ENCODE measurements at regions not wholly inside any gene's neighbourhood (a gene's known extent, or its start where the extent isn't known, plus 50 kb on each side); places are given as distances from the start of the nearest gene placed in this dataset.
"Not testable (repeated sequence)": the region's sequence is repeated elsewhere in the genome, so short reads cannot be mapped to it uniquely, and the experiment has no call there.

- H3K4me2 ChIP-seq, result no peak overlapping the region
- no peaks in the 10 kb centered on the region for H3K36me3 ChIP-seq
- H3K4me1 ChIP-seq, result no peaks in the 10 kb centered on the region
- no peak overlapping the region for H3K4me3 ChIP-seq
- no peak overlapping the region for H3K9ac ChIP-seq
- H3K27me3 ChIP-seq, result no peaks in the 10 kb centered on the region
- H3K9me3 ChIP-seq, result no peaks in the 10 kb centered on the region
- H3K27ac ChIP-seq, result no peak overlapping the region
- TF ChIP-seq Cebpa-rat (IDR thresholded peaks at IDR 0.05), result no peak
- no peaks in the 10 kb centered on the region for H4K20me1 ChIP-seq
These were observed 672.7 kb downstream of the CD109 start for GRCh38 chr6:74368746-74369145.

GRCh38 chr6:74366634-74367033, 670.6 kb downstream of the CD109 start:
- no peaks in the 10 kb centered on the region for H4K20me1 ChIP-seq
- H3K9me3 ChIP-seq, result no peaks in the 10 kb centered on the region
- H3K9ac ChIP-seq, result no peak overlapping the region
- no peak overlapping the region for H3K4me3 ChIP-seq
- no peaks in the 10 kb centered on the region for H3K36me3 ChIP-seq
- no peaks in the 10 kb centered on the region for H3K4me1 ChIP-seq
- H3K4me2 ChIP-seq, result no peak overlapping the region
- no peak for TF ChIP-seq Cebpa-rat (IDR thresholded peaks at IDR 0.05)
- no peaks in the 10 kb centered on the region for H3K27me3 ChIP-seq
- no peak overlapping the region for H3K27ac ChIP-seq

GRCh38 chr6:74362391-74362790, 666.4 kb downstream of the CD109 start:
- Histone ChIP-seq H4K20me1 (no peaks in the 10 kb centered on the region), H3K27ac (no peak overlapping the region), H3K36me3 (no peaks in the 10 kb centered on the region), H3K4me2 (no peak overlapping the region), H3K4me3 (no peak overlapping the region), H3K9ac (no peak overlapping the region), H3K9me3 (no peaks in the 10 kb centered on the region), H3K27me3 (no peaks in the 10 kb centered on the region), H3K4me1 (no peaks in the 10 kb centered on the region)
- TF ChIP-seq Cebpa-rat (IDR thresholded peaks at IDR 0.05), result no peak

- H3K27me3 ChIP-seq, result no peaks in the 10 kb centered on the region
These were observed 661.3 kb downstream of the CD109 start for GRCh38 chr6:74357321-74357720.

GRCh38 chr6:74356391-74356790, 660.4 kb downstream of the CD109 start:
- Histone ChIP-seq H3K9ac (no peak overlapping the region), H3K27ac (no peak overlapping the region), H3K9me3 (no peaks in the 10 kb centered on the region), H4K20me1 (no peaks in the 10 kb centered on the region), H3K4me2 (no peak overlapping the region), H3K4me1 (no peaks in the 10 kb centered on the region), H3K4me3 (no peak overlapping the region), H3K36me3 (no peaks in the 10 kb centered on the region), H3K27me3 (no peaks in the 10 kb centered on the region)
- no peak for TF ChIP-seq Cebpa-rat (IDR thresholded peaks at IDR 0.05)

More at GRCh38 chr6:74357321-74357720, 661.3 kb downstream of the CD109 start:
- Histone ChIP-seq H3K9me3 (no peaks in the 10 kb centered on the region), H3K4me3 (no peak overlapping the region), H3K9ac (no peak overlapping the region), H4K20me1 (no peaks in the 10 kb centered on the region), H3K27ac (no peak overlapping the region), H3K36me3 (no peaks in the 10 kb centered on the region), H3K4me2 (no peak overlapping the region), H3K4me1 (no peaks in the 10 kb centered on the region)
- no peak for TF ChIP-seq Cebpa-rat (IDR thresholded peaks at IDR 0.05)

- H3K9ac ChIP-seq, result no peak overlapping the region
- TF ChIP-seq Cebpa-rat (IDR thresholded peaks at IDR 0.05), result no peak
- no peaks in the 10 kb centered on the region for H3K9me3 ChIP-seq
- H3K27me3 ChIP-seq, result no peaks in the 10 kb centered on the region
- H3K4me1 ChIP-seq, result peaks cover 5% of the 10 kb centered on the region; the same call in 1 of the 2 replicates
- H3K4me2 ChIP-seq, result no peak overlapping the region
- no peaks in the 10 kb centered on the region for H4K20me1 ChIP-seq
- no peak overlapping the region for H3K4me3 ChIP-seq
- H3K36me3 ChIP-seq, result no peaks in the 10 kb centered on the region
- H3K27ac ChIP-seq, result no peak overlapping the region
These were observed 651.0 kb downstream of the CD109 start for GRCh38 chr6:74346936-74347535.

- no peaks in the 10 kb centered on the region for H3K36me3 ChIP-seq
- no peak overlapping the region for H3K9ac ChIP-seq
- peaks cover 5% of the 10 kb centered on the region; the same call in 1 of the 2 replicates for H3K4me1 ChIP-seq
- no peak overlapping the region for H3K27ac ChIP-seq
- H4K20me1 ChIP-seq, result no peaks in the 10 kb centered on the region
- H3K4me3 ChIP-seq, result no peak overlapping the region
- H3K9me3 ChIP-seq, result no peaks in the 10 kb centered on the region
- no peak overlapping the region for H3K4me2 ChIP-seq
- H3K27me3 ChIP-seq, result no peaks in the 10 kb centered on the region
- TF ChIP-seq Cebpa-rat (IDR thresholded peaks at IDR 0.05), result no peak
These were observed 647.8 kb downstream of the CD109 start for GRCh38 chr6:74343804-74344203.

GRCh38 chr6:74343321-74343720, 647.3 kb downstream of the CD109 start:
- H3K9ac ChIP-seq, H3K27ac ChIP-seq, H3K27me3 ChIP-seq, H3K9me3 ChIP-seq, H3K4me3 ChIP-seq, H3K4me1 ChIP-seq, H3K4me2 ChIP-seq, H4K20me1 ChIP-seq, H3K36me3 ChIP-seq: not testable (repeated sequence)

GRCh38 chr6:74334722-74335121, 638.7 kb downstream of the CD109 start:
- H3K4me2 ChIP-seq, result no peak overlapping the region
- no peaks in the 10 kb centered on the region for H3K36me3 ChIP-seq
- no peak for TF ChIP-seq Cebpa-rat (IDR thresholded peaks at IDR 0.05)
- H4K20me1 ChIP-seq, result no peaks in the 10 kb centered on the region
- no peak overlapping the region for H3K27ac ChIP-seq
- H3K9me3 ChIP-seq, result no peaks in the 10 kb centered on the region
- no peaks in the 10 kb centered on the region for H3K27me3 ChIP-seq
- no peak overlapping the region for H3K4me3 ChIP-seq
- no peak overlapping the region for H3K9ac ChIP-seq
- H3K4me1 ChIP-seq, result no peaks in the 10 kb centered on the region

GRCh38 chr6:74333406-74333805, 637.4 kb downstream of the CD109 start:
- H3K4me2 ChIP-seq, result no peak overlapping the region
- H3K27ac ChIP-seq, result no peak overlapping the region
- TF ChIP-seq Cebpa-rat (IDR thresholded peaks at IDR 0.05), result no peak

GRCh38 chr6:74320715-74321114, 624.7 kb downstream of the CD109 start:
- Histone ChIP-seq H3K27me3 (no peaks in the 10 kb centered on the region), H3K9ac (no peak overlapping the region), H3K27ac (no peak overlapping the region), H4K20me1 (no peaks in the 10 kb centered on the region), H3K36me3 (no peaks in the 10 kb centered on the region), H3K4me3 (no peak overlapping the region), H3K9me3 (no peaks in the 10 kb centered on the region), H3K4me2 (no peak overlapping the region), H3K4me1 (no peaks in the 10 kb centered on the region)
- no peak for TF ChIP-seq Cebpa-rat (IDR thresholded peaks at IDR 0.05)

More at GRCh38 chr6:74333406-74333805, 637.4 kb downstream of the CD109 start:
- H3K9ac ChIP-seq, result no peak overlapping the region
- no peak overlapping the region for H3K4me3 ChIP-seq
- no peaks in the 10 kb centered on the region for H3K36me3 ChIP-seq
- no peaks in the 10 kb centered on the region for H4K20me1 ChIP-seq
- no peaks in the 10 kb centered on the region for H3K27me3 ChIP-seq
- no peaks in the 10 kb centered on the region for H3K9me3 ChIP-seq
- no peaks in the 10 kb centered on the region for H3K4me1 ChIP-seq

Data from BLaER1 (cell line).